Smooth muscle cell (in vitro differentiated cells): ENCODE measurements at regions not wholly inside any gene's neighbourhood (a gene's known extent, or its start where the extent isn't known, plus 50 kb on each side); places are given as distances from the start of the nearest gene placed in this dataset.

Source experiments
- DNase-seq: peaks from one replicate; lab custom pipeline; 2025; ENCODE audit not compliant: unreplicated experiment; lab: John Stamatoyannopoulos, UW
- H2AFZ ChIP-seq: fragments of 200-600 bp; sonication (generic); 2 replicates; pipeline ENCODE4 v1.6.0; 2016; ENCODE audit warnings: antibody characterized with exemption, low read depth, mild to moderate bottlenecking
- H3F3A ChIP-seq: fragments of 200-600 bp; sonication (generic); 2 replicates; pipeline ENCODE4 v1.6.0; 2017; ENCODE audit warnings: antibody characterized with exemption, low read depth
- H3K27ac ChIP-seq: fragments of 200-600 bp; sonication (generic); 2 replicates; pipeline ENCODE4 v1.5.1; 2016; ENCODE audit warnings: low read depth, mild to moderate bottlenecking
- H3K27me3 ChIP-seq: fragments of 200-600 bp; sonication (generic); 2 replicates; pipeline ENCODE4 v1.6.1; 2016; ENCODE audit warnings: low read depth, mild to moderate bottlenecking
- H3K36me3 ChIP-seq: fragments of 200-600 bp; sonication (generic); 2 replicates; pipeline ENCODE4 v1.5.1; 2016; ENCODE audit warnings: low read depth
- H3K4me1 ChIP-seq: fragments of 200-600 bp; sonication (generic); 2 replicates; pipeline ENCODE4 v1.5.1; 2016; ENCODE audit warnings: low read depth
- H3K4me2 ChIP-seq: fragments of 200-600 bp; sonication (generic); 2 replicates; pipeline ENCODE4 v1.6.0; 2016; ENCODE audit warnings: mild to moderate bottlenecking
- H3K4me3 ChIP-seq: fragments of 200-600 bp; sonication (generic); 2 replicates; pipeline ENCODE4 v1.5.1; 2016; ENCODE audit warnings: mild to moderate bottlenecking
- H3K79me2 ChIP-seq: fragments of 200-600 bp; sonication (generic); 2 replicates; pipeline ENCODE4 v1.6.0; 2016; ENCODE audit warnings: low read depth, mild to moderate bottlenecking
- H3K9ac ChIP-seq: fragments of 200-600 bp; sonication (generic); 2 replicates; pipeline ENCODE4 v1.6.0; 2016; ENCODE audit warnings: low read depth
- H3K9me3 ChIP-seq: fragments of 200-600 bp; sonication (generic); replicated peaks from 2 replicates; pipeline ENCODE4 v1.5.1; 2016; ENCODE audit warnings: low read depth
- H4K20me1 ChIP-seq: fragments of 200-600 bp; sonication (generic); 2 replicates; pipeline ENCODE4 v1.6.0; 2016; ENCODE audit warnings: low read depth
- CTCF ChIP-seq: fragments of 200-600 bp; sonication (generic); IDR thresholded peaks from 2 replicates; pipeline ENCODE4 v1.5.1; 2017; ENCODE audit warnings: borderline replicate concordance, mild to moderate bottlenecking, antibody characterized with exemption; ENCODE audit not compliant: insufficient read depth, poor library complexity, severe bottlenecking
- WGBS: methylation state at CpG from one replicate; pipeline ENCODE4 v1.1.7; 2016; ENCODE audit warnings: low lambda C conversion rate; 5-methylcytosine and 5-hydroxymethylcytosine counted together

DNA sequence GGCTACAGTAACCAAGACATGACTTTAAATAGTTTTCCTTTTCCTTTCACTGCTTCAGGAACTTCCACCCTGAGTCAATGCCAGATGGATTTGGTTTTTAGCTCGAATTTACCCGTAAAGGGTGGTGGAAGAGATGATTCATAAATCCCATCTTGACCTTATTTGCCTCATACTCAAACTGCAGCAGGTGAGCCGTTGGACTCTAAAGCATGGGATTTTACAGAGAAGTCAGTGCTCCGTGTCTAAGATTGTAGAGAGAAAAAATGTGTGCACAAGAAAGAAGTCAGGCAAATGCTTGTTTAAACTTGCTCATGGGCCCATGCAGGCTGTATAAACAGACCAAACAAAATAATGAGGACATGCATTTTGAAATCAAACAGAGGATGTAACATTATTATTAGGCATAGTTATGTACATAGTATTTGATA, 369.7 kb upstream of the TRIB2 start:
- H3F3A ChIP-seq: no peaks in the 10 kb centered on the region
- WGBS: 66% methylated on average over 4 of the region's 4 CpGs
- H4K20me1 ChIP-seq: no peaks in the 10 kb centered on the region
- no peak overlapping the region for H3K27ac ChIP-seq
- no peak for TF ChIP-seq CTCF
- H3K27me3 ChIP-seq: no peaks in the 10 kb centered on the region
- no peak overlapping the region for H3K4me2 ChIP-seq
- H3K9me3 ChIP-seq: no peaks in the 10 kb centered on the region
- H2AFZ ChIP-seq: no peak overlapping the region
- H3K4me1 ChIP-seq: no peaks in the 10 kb centered on the region
- H3K4me3 ChIP-seq: no peak overlapping the region
- no peak for DNase-seq
- no peaks in the 10 kb centered on the region for H3K36me3 ChIP-seq
- no peak overlapping the region for H3K9ac ChIP-seq
- H3K79me2 ChIP-seq: no peaks in the 10 kb centered on the region

DNA sequence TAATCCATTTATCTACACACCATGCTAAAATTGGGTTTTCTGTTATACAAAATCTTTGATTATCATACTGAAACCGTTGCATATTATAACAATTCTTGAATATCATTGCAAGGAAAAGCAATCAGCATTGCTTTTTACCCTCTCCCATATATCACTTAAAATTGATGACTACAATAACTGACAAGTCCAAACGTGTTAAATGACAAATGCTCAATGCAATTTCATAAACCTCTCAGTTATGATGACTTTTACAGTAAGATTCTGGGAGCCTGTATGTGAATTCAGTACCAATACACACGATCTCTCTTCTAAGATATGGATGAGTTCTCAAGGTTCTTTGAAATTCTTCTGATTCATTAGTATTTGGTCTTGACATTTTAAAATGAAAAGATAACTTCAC, 368.5 kb upstream of the TRIB2 start:
- Histone ChIP-seq H3F3A (no peaks in the 10 kb centered on the region), H3K79me2 (no peaks in the 10 kb centered on the region), H4K20me1 (no peaks in the 10 kb centered on the region), H3K27me3 (no peaks in the 10 kb centered on the region), H3K36me3 (no peaks in the 10 kb centered on the region), H3K9me3 (no peaks in the 10 kb centered on the region), H3K9ac (no peak overlapping the region), H3K27ac (no peak overlapping the region), H3K4me1 (no peaks in the 10 kb centered on the region), H3K4me3 (no peak overlapping the region), H2AFZ (no peak overlapping the region), H3K4me2 (peak overlapping the region; percentile 19)
- DNase-seq: no peak
- no peak for TF ChIP-seq CTCF
- 84% methylated on average over 3 of the region's 3 CpGs for WGBS

GRCh38 chr2:12350821-12351220, 365.9 kb upstream of the TRIB2 start:
- no peaks in the 10 kb centered on the region for H3K4me1 ChIP-seq
- H3K9me3 ChIP-seq: no peaks in the 10 kb centered on the region
- no peak overlapping the region for H3K9ac ChIP-seq
- TF ChIP-seq CTCF: no peak
- no peaks in the 10 kb centered on the region for H3K27me3 ChIP-seq
- no peak overlapping the region for H2AFZ ChIP-seq
- H3K4me2 ChIP-seq: no peak overlapping the region
- no peaks in the 10 kb centered on the region for H3K36me3 ChIP-seq
- no peak overlapping the region for H3K27ac ChIP-seq
- H3K4me3 ChIP-seq: no peak overlapping the region
- WGBS: 76% methylated on average over 4 of the region's 4 CpGs
- H3K79me2 ChIP-seq: no peaks in the 10 kb centered on the region
- H3F3A ChIP-seq: no peaks in the 10 kb centered on the region
- H4K20me1 ChIP-seq: no peaks in the 10 kb centered on the region
- no peak for DNase-seq

GRCh38 chr2:12352889-12353288, 363.8 kb upstream of the TRIB2 start:
- Histone ChIP-seq H3K27ac (no peak overlapping the region), H3K36me3 (no peaks in the 10 kb centered on the region), H3K79me2 (no peaks in the 10 kb centered on the region), H4K20me1 (no peaks in the 10 kb centered on the region), H3K4me2 (no peak overlapping the region), H3K27me3 (no peaks in the 10 kb centered on the region), H2AFZ (peak overlapping the region; percentile 11), H3K4me1 (no peaks in the 10 kb centered on the region), H3F3A (no peaks in the 10 kb centered on the region), H3K9ac (no peak overlapping the region), H3K4me3 (no peak overlapping the region), H3K9me3 (no peaks in the 10 kb centered on the region)
- WGBS: 17% methylated on average over 1 of the region's 1 CpG
- DNase-seq: no peak
- TF ChIP-seq CTCF: no peak
